ENCODE measurements at regions not wholly inside any gene's neighbourhood (a gene's known extent, or its start where the extent isn't known, plus 50 kb on each side); places are given as distances from the start of the nearest gene placed in this dataset.

DNA sequence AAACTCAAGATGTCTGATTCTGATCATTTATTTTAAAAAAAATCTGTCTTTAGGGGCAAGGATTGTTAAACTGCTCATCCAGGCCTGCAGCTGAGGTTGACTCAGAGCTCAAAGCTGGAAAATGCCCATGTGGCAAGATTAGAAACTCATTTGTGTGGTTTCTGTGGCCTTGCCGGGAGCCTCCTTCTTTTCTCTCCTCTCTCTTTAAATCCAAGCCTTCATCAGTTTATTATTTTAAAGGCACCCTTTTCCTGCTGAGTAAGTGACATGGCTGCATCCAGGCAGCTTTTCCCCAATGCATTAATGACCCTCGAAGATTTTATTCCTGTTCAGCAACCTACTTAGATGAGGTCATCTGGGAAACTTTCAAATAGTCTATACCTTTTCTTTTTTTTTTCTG is 221.3 kb upstream of the CDIN1 start:
- Histone ChIP-seq H3K27me3 (ENCODE audit: insufficient read depth, low read length, poor library complexity) (no peaks in the 10 kb centered on the region), H3K9me3 (ENCODE audit: insufficient read depth, low read length, severe bottlenecking) (no peaks in the 10 kb centered on the region), H3K4me3 (ENCODE audit: low read depth in 1 of 2, low read length in 2 of 2) (no peak overlapping the region), H3K4me2 (ENCODE audit: insufficient read depth, low read length) (no peak overlapping the region), H3K4me1 (ENCODE audit: insufficient read depth, low read length) (no peaks in the 10 kb centered on the region), H3K79me2 (ENCODE audit: insufficient read depth, low read length) (no peaks in the 10 kb centered on the region), H4K20me1 (ENCODE audit: insufficient read depth, low read length) (no peaks in the 10 kb centered on the region), H2AFZ (ENCODE audit: low read depth, low read length) (no peak overlapping the region), H3K27ac (ENCODE audit: low read length) (no peak overlapping the region), H3K36me3 (ENCODE audit: insufficient read depth, low read length) (no peaks in the 10 kb centered on the region), H3K9ac (ENCODE audit: low read depth, low read length) (no peak overlapping the region)
- TF ChIP-seq, protein P1, sequence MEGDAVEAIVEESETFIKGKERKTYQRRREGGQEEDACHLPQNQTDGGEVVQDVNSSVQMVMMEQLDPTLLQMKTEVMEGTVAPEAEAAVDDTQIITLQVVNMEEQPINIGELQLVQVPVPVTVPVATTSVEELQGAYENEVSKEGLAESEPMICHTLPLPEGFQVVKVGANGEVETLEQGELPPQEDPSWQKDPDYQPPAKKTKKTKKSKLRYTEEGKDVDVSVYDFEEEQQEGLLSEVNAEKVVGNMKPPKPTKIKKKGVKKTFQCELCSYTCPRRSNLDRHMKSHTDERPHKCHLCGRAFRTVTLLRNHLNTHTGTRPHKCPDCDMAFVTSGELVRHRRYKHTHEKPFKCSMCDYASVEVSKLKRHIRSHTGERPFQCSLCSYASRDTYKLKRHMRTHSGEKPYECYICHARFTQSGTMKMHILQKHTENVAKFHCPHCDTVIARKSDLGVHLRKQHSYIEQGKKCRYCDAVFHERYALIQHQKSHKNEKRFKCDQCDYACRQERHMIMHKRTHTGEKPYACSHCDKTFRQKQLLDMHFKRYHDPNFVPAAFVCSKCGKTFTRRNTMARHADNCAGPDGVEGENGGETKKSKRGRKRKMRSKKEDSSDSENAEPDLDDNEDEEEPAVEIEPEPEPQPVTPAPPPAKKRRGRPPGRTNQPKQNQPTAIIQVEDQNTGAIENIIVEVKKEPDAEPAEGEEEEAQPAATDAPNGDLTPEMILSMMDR (IDR thresholded peaks at IDR 0.05; ENCODE audit: borderline replicate concordance, extremely low read depth, low read length, poor library complexity, severe bottlenecking) = no peak
- TF ChIP-seq EZH2 (IDR thresholded peaks at IDR 0.05; ENCODE audit: borderline replicate concordance, low read depth, low read length, severe bottlenecking) = no peak
- no peak for ATAC-seq (ENCODE audit: insufficient read depth, low read depth)
- DNase-seq = no peak

DNA sequence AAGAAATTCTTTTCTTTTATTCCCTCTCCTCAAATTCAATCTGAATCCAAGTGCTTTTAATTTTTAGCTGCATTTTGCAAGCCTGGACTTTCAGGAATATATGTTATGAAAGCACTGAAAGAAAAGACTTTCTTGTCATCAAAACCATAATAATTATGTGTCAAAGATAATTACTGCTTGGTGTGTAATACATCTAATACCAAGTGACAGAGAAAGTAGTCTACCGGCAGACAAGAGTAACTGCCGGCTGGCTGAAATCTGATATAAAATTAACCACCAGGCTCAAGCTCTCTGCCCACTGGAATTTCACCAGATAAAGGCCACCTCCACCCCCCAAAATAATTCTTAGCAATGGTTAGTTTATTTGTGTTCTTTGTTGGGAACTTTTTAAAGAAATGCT is 220.9 kb upstream of the CDIN1 start:
- H3K79me2 ChIP-seq (ENCODE audit: insufficient read depth, low read length) = no peaks in the 10 kb centered on the region
- H3K4me1 ChIP-seq (ENCODE audit: insufficient read depth, low read length) = no peaks in the 10 kb centered on the region
- no peaks in the 10 kb centered on the region for H4K20me1 ChIP-seq (ENCODE audit: insufficient read depth, low read length)
- H3K9ac ChIP-seq (ENCODE audit: low read depth, low read length) = no peak overlapping the region
- no peaks in the 10 kb centered on the region for H3K36me3 ChIP-seq (ENCODE audit: insufficient read depth, low read length)
- no peak for ATAC-seq (ENCODE audit: insufficient read depth, low read depth)
- H3K9me3 ChIP-seq (ENCODE audit: insufficient read depth, low read length, severe bottlenecking) = no peaks in the 10 kb centered on the region
- no peak overlapping the region for H3K4me2 ChIP-seq (ENCODE audit: insufficient read depth, low read length)
- no peaks in the 10 kb centered on the region for H3K27me3 ChIP-seq (ENCODE audit: insufficient read depth, low read length, poor library complexity)
- no peak overlapping the region for H3K27ac ChIP-seq (ENCODE audit: low read length)
- H2AFZ ChIP-seq (ENCODE audit: low read depth, low read length) = no peak overlapping the region
- H3K4me3 ChIP-seq (ENCODE audit: low read depth in 1 of 2, low read length in 2 of 2) = no peak overlapping the region
- DNase-seq = no peak
- TF ChIP-seq EZH2 (IDR thresholded peaks at IDR 0.05; ENCODE audit: borderline replicate concordance, low read depth, low read length, severe bottlenecking) = no peak
- TF ChIP-seq, protein P1 (IDR thresholded peaks at IDR 0.05; ENCODE audit: borderline replicate concordance, extremely low read depth, low read length, poor library complexity, severe bottlenecking) = no peak

DNA sequence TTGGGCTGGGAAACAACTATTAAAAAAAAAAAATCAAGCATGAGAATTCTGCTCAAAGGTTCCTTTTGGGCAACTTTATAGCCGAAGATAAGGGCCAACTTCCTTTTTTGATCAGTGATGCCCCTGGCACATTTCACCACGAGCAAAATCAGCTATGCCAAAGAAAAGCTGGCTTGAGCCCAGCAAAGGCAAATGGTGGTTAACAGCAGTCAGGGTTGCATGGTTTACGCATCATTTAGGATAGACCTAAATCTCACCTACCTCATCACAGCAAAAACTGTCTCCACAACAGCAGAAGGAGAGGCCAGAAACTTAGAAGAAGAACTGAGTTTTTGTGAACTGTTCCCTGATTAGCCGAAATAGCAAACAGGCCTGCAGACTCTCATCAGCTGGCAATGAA is 220.1 kb upstream of the CDIN1 start:
- Histone ChIP-seq H2AFZ (ENCODE audit: low read depth, low read length) (no peak overlapping the region), H3K27me3 (ENCODE audit: insufficient read depth, low read length, poor library complexity) (no peaks in the 10 kb centered on the region), H3K36me3 (ENCODE audit: insufficient read depth, low read length) (no peaks in the 10 kb centered on the region), H3K4me3 (ENCODE audit: low read depth in 1 of 2, low read length in 2 of 2) (no peak overlapping the region), H3K4me2 (ENCODE audit: insufficient read depth, low read length) (no peak overlapping the region), H3K9ac (ENCODE audit: low read depth, low read length) (no peak overlapping the region), H3K4me1 (ENCODE audit: insufficient read depth, low read length) (no peaks in the 10 kb centered on the region), H3K79me2 (ENCODE audit: insufficient read depth, low read length) (no peaks in the 10 kb centered on the region), H4K20me1 (ENCODE audit: insufficient read depth, low read length) (no peaks in the 10 kb centered on the region), H3K9me3 (ENCODE audit: insufficient read depth, low read length, severe bottlenecking) (no peaks in the 10 kb centered on the region), H3K27ac (ENCODE audit: low read length) (no peak overlapping the region)
- no peak for ATAC-seq (ENCODE audit: insufficient read depth, low read depth)
- TF ChIP-seq EZH2 (IDR thresholded peaks at IDR 0.05; ENCODE audit: borderline replicate concordance, low read depth, low read length, severe bottlenecking) = no peak
- TF ChIP-seq, protein P1 (IDR thresholded peaks at IDR 0.05; ENCODE audit: borderline replicate concordance, extremely low read depth, low read length, poor library complexity, severe bottlenecking) = no peak
- DNase-seq = no peak

DNA sequence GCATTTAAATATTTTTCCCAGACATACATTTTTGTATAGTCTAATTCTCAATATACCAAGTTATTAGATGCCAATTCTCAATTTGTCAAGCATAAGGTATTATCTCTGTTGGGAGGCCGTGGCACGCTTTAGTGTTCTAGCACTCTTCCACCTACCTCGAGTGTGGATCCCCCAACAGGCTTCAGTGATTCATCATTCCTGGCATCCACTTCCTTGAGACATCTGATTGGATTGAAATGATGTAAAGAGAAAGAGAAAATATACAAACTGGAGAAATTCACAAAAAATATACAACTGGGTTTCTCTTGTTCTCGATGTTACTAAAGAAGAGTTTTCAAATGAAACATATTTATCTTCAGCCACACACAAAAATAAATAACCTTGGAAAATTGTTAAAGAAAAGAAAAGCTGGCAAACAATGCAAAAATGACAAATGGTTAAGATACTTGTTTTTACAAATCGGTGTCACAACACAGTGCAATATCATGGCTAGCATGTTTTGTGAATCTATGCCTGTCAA is 218.0 kb upstream of the CDIN1 start:
- H3K9ac ChIP-seq (ENCODE audit: low read depth, low read length) = no peak overlapping the region
- no peak overlapping the region for H3K4me3 ChIP-seq (ENCODE audit: low read depth in 1 of 2, low read length in 2 of 2)
- H3K4me2 ChIP-seq (ENCODE audit: insufficient read depth, low read length) = no peak overlapping the region
- ATAC-seq (ENCODE audit: insufficient read depth, low read depth) (no peak), DNase-seq (no peak)
- no peaks in the 10 kb centered on the region for H4K20me1 ChIP-seq (ENCODE audit: insufficient read depth, low read length)
- H3K4me1 ChIP-seq (ENCODE audit: insufficient read depth, low read length) = no peaks in the 10 kb centered on the region
- H3K36me3 ChIP-seq (ENCODE audit: insufficient read depth, low read length) = no peaks in the 10 kb centered on the region
- H3K9me3 ChIP-seq (ENCODE audit: insufficient read depth, low read length, severe bottlenecking) = no peaks in the 10 kb centered on the region
- no peak overlapping the region for H2AFZ ChIP-seq (ENCODE audit: low read depth, low read length)
- TF ChIP-seq, protein P1 (IDR thresholded peaks at IDR 0.05; ENCODE audit: borderline replicate concordance, extremely low read depth, low read length, poor library complexity, severe bottlenecking) = no peak
- TF ChIP-seq EZH2 (IDR thresholded peaks at IDR 0.05; ENCODE audit: borderline replicate concordance, low read depth, low read length, severe bottlenecking) = no peak
- H3K27ac ChIP-seq (ENCODE audit: low read length) = no peak overlapping the region
- no peaks in the 10 kb centered on the region for H3K27me3 ChIP-seq (ENCODE audit: insufficient read depth, low read length, poor library complexity)
- H3K79me2 ChIP-seq (ENCODE audit: insufficient read depth, low read length) = no peaks in the 10 kb centered on the region

Measured in DND-41 (cell line).